Pulmonary artery endothelial cell (primary cell): ENCODE measurements at regions not wholly inside any gene's neighbourhood (a gene's known extent, or its start where the extent isn't known, plus 50 kb on each side); places are given as distances from the start of the nearest gene placed in this dataset.

Experiments used
- DNase-seq: peaks from one replicate; pipeline ENCODE4 v3.0.0-alpha.2; 2011; ENCODE audit warnings: low read depth, low spot score

DNA sequence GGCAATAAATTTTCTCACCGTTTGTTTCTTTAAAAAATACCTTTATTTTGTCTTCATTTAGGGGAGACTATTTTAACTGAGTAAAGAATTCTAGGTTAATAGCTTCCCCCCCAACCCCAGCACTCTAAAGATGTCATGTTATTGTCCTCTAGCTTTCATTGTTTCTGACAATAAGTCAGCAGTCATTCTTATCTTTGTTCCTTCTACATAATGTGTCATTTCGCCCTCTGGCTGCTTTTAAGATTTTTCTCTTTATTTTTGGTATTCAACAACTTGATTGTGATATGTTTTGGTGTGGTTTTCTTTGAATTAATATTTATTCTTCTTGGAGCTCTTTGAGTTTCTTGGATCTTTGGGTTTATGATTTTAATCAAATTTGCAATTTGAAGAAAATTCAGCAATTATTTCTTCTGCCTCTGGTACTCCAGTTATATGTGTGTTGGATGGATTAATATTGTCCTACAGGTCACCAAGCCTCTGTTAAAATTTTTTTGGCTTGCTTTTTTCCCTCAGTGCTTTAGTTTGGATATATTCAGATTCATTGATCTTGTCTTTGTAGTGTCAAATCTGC is 64.6 kb upstream of the ELN start:
- no peak for DNase-seq

GRCh38 chr7:73964786-73965185 is 63.2 kb upstream of the ELN start:
- no peak for DNase-seq

DNA sequence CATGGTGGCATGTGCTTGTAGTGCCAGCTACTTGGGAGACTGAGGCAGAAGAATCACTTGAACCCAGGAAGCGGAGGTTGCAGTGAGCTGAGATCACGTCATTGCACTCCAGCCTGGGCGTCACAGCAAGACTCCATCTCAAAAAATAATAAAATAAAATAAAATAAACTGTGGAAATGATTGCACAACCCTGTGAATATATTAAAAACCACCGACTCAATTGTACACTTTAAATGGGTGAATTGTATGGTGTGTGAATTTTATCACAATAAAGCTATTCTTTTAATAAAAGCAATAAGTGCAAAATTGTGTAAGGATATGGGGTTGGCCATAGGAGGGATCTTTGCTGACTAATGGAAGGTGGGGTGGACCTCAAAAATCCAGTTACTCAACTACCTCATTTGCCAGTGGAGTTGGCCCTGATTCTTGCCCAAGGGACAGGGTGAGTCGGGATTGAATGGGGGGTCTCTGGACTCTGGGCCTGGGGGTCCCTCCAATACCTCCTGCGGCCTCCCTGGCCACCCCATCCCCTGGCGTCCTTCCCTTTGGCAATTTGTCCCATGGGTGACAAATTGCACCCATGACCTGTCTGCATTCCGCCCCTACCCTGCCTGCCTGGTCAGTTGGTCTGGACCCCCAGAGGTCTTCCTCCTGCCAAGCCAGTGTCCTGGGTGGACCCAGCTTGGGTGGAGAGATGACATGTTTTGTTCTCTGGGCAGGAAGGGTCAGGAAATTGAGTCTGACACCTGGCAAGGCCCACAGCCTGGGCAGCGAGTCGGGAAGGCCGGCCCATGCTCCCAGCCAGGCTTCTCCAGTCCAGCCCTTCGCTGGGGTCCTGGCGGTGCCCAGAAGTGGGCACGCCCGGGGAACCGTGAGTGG is 61.7 kb upstream of the ELN start:
- DNase-seq: no peak

DNA sequence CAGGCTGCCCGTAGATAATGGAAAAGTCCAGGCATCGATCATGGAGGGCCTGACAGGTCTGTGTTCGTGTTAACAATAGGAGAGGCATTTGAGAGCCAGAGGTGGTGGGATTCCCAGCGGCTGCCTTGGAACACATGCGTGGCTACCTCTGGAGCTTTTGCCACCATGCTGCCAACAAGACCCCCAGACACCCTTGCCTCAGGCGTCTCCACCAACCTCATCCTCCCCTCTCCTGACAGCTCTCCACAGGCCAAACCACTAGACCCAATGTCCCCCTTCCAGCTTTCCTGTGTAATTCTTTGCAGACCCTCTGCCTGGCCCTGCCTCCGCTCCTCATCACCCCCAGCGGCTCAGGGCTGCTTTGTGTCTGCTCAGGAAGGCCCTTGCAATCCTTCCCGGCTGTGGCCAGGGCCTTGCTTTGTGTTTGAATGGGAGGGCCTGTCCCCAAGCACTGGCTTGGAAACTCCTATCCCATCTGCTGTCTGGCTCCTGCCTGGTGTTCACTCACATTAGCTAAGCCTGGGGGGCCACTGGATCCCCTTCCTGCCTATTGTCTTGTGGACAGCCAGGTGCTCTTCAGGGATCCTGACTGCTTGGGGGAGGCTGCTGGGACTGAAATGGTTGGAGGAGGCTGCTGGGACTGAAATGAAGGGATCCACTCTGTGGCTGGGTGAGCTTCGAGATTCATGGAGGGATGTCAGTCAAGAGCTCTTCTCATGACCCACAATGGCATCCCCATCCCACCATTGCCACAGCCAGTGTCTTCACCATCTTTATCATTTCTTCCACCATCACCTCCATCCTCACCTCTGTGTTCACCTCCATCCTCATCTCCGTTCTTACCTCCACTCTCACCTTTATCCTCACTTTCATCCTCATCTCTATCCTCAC is 60.8 kb upstream of the ELN start:
- DNase-seq: no peak

DNA sequence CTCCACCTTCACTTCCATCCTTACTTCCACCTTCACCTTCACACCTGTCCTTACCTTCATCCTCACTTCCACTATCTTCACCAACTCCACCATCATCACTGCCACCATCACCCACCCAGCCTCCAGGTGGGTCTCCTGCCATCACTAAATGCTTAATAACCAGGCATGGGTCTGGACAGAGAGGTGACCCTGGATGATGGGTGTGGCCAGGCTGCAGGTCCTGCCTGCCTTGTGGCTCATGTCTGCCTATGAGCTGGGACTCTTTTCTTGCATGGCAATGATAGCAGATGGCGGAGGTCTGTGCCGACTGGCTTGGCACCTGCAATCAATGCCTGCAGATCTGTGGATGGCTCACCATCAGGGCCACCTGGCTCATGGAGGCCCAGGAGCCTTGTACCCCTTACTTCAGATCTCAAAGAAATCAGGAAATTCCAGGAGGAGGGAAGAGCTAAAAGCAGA is 60.1 kb upstream of the ELN start:
- no peak for DNase-seq

DNA sequence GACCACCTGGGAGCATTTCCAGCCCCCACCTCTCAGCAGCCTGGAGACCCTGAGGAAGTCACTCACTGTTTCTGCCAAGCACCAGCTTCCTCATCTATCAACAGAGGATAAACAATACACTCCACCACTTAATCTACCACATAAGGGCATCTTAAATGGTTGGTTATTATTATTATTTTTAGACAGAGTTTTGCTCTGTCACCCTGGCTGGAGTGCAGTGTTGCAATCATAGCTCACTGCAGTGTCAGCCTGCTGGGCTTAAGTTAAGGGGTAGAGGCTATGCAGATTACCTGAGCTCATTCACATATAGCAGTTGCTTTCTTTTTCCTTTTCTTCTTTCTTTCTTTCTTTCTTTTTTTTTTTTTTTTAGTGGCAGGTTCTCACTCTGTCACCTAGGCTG is 59.5 kb upstream of the ELN start:
- DNase-seq: no peak

DNA sequence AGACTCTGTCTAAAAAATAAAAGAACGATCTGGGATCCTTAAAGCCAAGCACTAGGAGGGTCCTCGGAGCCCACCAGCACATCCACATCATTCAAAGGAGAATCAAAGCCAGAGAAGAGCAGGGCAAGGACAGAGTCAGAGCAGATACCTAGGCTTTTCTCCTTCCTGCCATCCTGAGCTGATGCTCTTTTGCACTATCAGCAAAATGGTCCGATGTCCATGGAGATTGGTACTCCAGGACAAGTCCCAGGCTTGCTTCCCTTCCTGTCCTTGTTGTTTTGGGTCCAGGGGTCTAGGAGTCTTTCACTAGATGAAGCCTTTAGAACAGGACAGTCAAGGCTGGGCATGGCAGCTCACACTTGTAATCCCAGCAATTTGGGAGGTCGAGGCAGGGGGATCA is 58.0 kb upstream of the ELN start:
- DNase-seq: no peak

- no peak for DNase-seq
Observed at GRCh38 chr7:73970801-73971229, 57.2 kb upstream of the ELN start.

DNA sequence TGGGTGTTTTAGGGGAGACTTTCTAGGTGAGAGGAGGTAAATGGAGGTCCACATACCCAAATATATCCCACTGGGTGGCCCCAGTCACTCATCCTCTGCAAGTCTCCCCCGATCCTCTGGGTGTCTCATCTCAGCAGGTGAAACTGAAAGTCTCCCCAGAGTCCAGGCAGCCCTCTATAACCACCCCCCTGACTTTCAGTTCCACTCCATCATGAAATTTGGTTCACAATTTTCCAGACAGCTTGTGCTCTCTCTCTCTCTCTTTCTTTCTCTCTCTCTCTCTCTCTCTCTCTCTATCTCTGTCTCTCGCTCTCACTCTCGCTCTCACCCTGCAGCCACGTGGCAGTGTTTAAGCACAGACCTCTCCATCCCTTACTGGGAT is 56.7 kb upstream of the ELN start:
- no peak for DNase-seq

- DNase-seq: no peak
Observed at GRCh38 chr7:73971704-73972341, 56.1 kb upstream of the ELN start.

DNA sequence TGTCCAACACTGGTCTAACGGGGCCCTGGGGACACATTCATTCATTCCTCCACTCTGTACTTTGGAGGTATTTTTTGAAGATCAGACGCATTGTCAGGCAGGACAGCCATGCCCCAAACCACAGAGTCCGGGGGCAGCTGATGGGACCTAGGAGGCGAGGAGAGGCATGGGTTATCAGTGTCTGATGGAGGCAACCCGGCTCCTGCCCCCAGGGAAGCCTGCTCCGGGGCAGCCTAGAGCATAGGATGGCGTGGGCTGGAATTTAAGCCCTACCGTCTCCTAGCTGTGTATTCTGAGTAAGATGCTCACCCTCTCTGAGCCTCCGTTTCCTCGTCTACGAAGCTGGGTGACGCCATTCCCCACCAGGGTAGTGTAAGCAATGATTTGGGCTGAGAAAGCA is 55.4 kb upstream of the ELN start:
- DNase-seq: no peak

DNA sequence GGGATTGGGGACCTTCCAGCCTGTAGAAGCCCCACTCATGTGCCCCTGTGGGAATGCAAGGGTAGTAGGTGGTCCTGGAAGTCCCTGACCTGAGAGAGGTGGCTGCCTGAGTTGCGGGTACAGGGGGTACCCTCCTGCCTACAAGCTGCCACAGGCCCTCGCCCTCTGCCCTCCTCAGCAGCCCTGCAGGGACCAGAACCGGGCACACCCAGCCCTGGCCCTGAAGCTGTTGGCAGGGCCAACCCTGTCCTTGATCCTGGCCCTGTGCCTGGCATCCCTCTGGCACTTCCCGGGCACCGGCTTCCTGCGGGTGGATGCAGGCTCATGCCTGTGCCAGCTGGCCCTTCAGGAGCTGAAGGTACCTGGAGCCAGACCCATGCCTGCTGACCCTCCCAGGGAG is 54.9 kb upstream of the ELN start:
- no peak for DNase-seq

DNA sequence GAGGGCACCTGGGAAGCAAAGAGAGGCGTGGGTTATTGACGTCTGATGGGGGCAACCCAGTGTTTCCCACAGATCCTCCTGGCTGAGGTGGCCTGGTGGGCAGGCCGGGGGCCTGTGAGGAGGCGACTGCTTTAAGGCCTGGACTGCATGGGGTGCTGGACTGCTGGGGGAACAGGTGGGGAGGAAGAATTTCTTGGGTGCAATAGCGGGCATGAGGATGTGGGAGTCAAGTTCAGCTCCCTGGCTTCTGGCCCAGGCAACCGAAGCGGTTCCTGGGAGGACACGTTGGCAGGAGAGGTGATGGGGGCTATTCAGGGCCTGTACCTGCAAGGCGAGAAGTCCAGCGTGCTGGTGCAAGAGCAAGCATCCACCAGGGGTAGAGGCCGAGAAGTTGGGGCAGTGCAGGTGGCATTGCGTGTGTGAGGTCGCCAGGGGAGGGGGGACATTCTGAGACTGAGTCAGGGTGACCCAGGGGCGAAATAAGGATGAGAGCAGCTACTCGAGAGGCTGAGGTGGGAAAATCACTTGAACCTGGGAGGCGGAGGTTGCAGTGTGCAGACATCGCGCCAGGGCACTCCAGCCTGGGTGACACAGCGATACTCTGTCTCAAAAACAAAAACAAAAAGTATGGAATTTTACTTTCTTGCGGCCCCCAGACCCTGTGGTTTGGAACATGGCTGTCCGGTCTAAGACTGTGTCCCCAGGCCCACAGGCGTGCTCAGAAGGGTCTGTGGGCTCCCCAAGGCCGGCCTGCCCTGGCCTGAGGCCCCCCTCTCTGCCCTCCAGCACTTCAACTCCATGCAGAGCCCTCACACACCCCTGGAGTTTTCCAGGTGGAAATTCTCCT is 53.6 kb upstream of the ELN start:
- DNase-seq: no peak

GRCh38 chr7:73974948-73975926 is 52.7 kb upstream of the ELN start:
- DNase-seq: no peak

DNA sequence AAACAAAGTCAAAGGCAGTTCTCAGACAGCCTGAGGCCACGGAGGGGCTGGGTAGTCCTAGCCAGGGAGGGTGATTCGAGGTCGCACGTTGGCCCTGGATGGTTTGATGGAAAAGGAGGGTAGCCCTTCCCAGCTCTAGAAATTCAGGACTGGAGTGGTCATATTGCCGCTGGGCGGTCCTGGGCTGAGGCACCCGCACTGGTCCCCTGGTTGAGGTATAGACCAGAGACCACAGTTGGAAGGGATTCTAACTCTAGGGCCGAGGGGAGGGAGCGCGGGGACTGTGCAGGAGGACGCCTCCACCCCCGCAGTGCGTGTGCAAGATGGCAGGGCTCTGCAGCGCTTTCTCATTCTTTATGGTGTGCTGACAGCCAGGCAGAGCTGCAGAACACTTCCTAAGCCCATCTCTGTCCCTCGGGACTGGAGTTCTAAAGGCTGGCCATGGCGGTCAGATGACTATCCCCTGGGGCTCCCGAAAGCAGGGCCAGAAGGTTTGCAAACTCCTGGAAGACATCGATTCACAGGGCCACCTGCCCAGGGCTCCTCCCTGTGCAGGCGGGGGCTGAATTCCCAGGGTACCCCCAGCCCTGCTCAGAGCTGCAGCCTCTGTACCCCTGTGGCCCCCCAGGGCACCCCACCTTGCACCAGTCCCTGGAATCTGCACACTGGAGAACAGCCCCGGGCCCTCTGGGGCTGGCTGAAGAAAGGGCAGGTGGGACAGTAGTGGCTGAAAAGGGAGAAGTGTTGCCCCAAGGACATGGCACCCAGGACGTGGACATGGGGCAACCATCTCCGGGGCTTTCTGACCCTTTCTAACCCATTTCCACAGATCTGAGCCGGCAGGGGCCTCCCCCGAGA is 51.0 kb upstream of the ELN start:
- no peak for DNase-seq

GRCh38 chr7:73977619-73978618 is 50.1 kb upstream of the ELN start:
- DNase-seq: no peak
